HG02763 (cell line): ENCODE measurements at regions not wholly inside any gene's neighbourhood (a gene's known extent, or its start where the extent isn't known, plus 50 kb on each side); places are given as distances from the start of the nearest gene placed in this dataset.
"Not testable (repeated sequence)": the region's sequence is repeated elsewhere in the genome, so short reads cannot be mapped to it uniquely, and the experiment has no call there.

ENCODE experiments used
- ATAC-seq: cut with Tn5 transposase; IDR thresholded peaks from one replicate; pipeline ENCODE4 v1.9.1; 2021; ENCODE audit warnings: mild to moderate bottlenecking, moderate library complexity; ENCODE audit not compliant: unreplicated experiment

DNA sequence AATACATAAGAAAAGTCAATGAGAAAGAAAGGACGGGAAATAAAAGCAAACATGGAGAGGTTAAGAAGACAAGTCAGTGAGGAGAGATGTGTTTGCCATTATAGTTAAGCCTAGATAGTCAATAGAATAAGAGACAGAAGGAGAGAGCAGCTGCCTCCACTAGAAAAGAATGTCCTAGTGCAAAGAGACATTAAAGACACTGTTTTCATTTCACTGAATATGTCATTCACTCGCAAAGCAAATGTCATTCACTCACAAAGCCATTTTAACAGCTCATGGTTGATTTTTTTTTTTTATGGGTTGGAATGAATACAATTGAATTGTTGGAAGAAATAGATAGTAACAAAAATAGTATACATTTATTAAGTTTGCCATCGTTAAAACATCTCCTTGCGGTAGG lies 1007.6 kb downstream of the DNAJB9 start:
- ATAC-seq: no peak

DNA sequence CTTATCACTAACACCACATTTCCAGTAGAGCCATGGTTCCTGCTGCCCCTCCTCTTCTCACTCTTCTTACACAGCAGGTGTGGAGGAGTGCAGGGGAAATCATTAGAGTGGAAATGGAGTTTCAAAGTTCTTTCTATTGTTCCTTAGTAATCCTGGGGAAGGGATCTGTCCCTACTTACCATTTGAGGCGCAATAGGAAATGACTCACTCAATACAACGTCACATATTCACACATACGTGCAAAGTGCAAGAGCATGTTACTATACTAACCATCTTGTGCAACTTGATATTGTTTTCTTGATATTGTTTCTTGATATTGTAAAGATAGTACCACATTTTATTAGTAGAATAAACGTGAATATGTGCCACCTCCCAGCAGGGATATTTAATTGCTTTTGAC lies 1010.2 kb downstream of the DNAJB9 start:
- no peak for ATAC-seq

DNA sequence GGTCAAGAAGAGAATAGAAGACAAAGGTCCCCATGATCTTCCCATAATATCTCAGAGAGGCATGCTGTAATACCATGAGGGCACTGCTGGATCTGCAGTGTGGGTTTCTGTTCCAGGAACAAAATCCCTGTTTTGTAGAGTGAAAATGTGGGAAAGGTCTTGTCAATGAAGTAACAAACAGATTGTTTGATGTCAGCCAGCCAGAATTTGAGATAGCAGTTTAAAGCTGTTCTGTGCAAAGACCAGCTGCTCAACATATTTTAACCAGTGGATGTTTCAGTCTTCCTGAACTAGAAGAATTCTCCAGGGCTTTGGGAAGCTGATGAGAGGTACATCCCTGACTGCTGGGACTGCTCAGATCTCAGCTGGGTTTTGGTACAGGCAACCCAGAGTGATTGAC lies 1012.5 kb downstream of the DNAJB9 start:
- ATAC-seq: no peak

DNA sequence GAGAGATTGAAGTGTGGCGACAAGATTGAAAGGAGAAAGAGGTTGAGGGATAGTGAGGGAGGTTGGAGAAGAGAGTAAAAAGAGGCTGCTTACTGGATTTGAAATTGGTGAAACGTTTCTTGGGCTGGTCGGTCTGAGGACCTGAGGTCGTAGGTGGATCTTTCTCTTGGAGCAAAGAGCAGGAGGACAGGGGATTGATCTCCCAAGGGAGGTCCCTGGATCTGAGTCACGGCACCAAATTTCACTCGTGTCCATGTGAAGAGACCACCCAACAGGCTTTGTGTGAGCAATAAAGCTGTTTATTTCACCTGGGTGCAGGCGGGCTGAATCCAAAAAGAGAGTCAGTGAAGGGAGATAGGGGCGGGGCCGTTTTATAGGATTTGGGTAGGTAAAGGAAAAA lies 1027.3 kb downstream of the DNAJB9 start:
- ATAC-seq: not testable (repeated sequence)

DNA sequence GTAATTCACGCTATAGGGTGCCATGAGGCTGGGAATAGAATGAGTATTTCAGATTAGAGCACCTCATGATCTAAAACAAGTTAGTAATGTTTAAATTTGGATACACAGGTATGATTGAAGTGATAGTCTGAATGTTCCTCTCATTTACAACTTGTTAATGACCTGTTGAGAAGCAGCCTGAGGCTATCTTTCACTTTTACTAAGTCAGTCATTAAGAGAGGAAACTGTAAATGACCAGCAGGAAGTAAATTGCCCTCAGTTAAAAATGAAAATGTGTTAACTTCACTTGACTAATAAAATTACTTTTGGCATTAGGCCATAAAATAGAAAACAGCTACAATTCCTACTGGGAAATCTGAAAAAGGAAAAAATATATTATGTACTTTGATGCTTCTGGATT lies 1042.0 kb downstream of the DNAJB9 start:
- no peak for ATAC-seq

DNA sequence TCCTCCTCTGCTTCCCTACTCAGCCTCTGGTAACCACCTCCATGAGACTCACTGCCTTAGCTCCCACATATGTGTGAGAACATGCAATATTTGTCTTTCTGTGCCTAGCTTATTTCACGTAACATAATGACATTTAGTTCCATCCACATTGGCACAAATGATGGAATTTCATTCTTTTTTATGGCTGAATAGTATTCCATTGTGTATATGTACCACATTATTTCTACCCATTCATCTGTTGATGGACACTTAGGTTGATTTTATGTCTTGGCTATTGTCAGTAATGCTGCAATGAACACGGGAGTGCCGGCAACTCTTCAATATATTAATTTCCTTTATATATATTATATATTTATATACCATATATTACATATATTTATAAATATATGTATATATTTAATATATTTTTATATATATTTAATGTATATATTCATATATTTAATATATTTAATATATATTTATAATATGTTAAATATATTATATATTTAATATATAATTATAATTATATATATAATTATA lies 1046.9 kb downstream of the DNAJB9 start:
- no peak for ATAC-seq

DNA sequence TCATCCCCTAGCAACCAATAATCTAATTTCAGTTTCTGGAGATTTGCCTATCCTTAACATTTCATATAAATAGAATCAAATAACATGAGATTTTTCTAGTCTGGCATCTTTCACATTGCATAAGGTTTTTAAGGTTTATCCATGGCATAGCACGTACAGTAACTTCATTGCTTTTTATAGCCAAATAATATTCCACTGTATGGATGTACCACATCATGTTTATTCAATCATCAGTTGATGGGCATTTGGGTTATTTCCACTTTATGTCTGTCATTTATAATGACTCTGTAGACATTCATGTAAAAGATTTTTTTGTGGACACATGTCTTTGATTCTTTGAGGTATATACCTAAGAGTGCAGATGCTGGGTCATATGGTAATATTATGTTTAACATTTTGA lies 1052.6 kb downstream of the DNAJB9 start:
- no peak for ATAC-seq

DNA sequence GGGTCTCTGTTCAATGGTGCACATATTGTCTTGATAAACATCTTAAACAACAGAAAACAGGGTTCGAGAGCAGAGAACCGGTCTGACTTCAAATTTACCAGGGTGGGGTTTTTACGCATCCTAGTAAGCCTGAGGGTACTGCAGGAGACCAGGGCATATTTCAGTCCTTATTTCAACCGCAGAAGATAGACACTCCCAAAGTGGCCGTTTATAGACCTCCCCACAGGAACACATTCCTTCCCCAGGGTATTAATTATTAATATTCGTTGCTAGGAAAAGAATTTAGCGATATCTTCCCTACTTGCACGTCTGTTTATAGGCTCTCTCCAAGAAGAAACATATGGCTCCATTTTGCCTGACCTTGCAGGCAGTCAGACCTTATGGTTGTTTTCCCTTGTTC lies 1063.2 kb downstream of the DNAJB9 start:
- not testable (repeated sequence) for ATAC-seq

DNA sequence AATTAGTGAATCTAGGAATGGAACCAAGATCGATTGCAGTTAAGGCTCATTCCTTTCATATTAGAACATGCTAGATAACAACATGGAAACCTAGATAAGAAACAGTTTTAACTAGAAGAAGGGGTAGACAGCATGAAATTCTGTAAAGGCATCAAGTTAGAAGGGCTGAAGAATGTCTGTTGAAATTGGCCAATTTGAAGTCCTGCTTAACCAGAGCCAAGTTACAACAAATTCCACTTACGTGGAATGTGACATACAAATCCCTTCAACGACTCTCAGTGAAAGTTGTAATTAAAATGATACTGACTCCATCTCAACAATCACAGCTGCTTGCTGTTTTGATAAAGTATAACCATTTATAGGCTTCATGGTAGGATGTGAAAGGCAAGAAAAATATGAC lies 1065.7 kb downstream of the DNAJB9 start:
- no peak for ATAC-seq

DNA sequence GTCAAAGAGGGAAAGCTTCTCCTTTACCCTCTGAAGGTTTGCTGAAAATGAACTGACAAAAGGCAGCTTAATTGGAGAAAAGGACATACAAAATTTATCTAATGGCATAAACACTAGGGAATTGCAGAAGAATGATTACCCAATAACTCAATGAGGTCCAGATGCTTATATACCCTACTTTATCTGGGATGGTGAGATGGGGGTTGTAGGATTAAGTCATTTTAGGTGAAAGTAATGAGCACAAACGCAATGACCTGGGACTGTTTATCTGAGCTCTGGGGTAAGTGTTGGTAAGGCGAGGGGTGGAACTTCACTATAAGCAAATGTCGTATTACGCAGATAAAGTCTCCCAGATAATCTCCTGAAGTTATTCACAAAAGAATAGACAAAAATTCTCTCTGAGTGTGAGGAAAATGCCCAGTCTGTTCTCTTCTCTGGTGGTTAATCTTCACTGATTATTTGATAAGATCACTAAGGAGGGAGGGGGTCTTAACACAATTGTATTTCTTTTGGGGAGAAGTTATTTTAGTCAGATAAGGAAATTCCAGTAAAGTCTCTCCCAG lies 1067.8 kb downstream of the DNAJB9 start:
- ATAC-seq: no peak

DNA sequence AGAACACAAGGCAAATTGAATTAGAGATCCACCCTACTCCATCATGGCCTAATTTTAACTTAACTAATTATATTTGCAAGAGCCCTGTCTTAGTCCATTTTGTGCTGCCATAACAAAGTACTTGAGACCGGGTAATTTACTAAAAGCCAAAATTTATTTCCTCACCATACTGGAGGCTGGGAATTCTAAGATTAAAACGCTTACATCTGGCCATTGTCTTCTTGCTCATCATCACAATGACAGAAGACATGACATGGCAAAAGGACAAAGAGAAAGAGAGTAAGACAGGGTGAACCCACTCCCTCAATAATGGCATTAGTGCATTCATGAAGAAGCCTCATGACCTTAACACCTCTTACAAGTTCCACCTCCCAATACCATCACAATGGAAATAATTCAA lies 1068.6 kb downstream of the DNAJB9 start:
- no peak for ATAC-seq

DNA sequence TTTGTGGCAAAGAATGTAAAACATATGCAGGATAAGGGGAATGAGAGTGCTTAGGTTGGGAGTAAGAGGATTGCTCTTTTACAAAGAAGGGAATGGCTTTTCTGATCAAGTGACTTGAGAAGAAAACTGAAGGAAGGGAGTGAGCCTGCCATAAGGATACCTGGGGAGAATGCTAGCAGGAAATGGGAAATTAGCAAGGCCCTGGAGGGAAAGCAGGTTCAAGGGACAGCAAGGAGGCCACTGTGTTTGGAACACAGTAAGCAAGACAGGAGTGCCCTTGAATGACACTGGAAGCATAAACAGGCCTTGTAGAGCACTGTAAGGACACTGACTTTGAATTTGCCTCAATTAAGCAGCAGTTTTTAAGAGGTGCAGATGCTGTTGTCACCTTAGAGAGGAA lies 1069.9 kb downstream of the DNAJB9 start:
- ATAC-seq: no peak

DNA sequence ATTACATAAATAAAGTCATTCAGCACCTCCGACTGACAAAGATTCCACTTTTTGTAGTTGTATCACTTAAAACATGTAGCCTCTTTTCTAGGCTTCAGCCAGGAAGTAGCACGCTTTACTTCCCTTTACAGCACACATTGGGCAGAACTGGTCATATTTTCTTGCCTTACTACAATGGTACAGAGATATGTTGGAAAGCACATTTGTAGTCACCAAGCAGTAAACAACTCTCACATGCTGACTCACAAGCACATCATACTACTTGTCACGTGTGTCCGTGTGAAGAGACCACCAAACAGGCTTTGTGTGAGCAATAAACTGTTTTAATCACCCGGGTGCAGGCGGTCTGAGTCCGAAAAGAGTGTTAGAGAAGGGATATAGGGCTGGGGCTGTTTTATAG lies 1071.8 kb downstream of the DNAJB9 start:
- ATAC-seq: no peak

DNA sequence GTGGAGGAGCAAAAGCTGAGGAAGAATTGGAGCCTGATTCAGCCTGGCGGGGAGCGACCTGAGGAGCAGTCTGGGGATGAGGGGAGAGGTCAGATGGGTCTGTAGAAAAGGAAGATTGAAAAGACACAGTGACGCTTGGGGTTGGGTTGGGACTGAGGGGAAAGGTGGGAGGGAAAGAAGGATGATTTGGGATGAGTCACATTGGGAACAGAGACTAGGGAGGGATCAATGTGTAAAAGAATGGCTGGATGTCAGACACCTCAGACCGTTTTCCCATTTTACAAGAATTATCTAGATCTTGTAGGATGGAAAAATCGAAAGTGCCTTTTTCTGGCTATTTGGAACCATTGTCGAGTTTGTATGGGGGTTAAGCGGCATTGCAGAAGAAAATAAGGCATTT lies 1076.5 kb downstream of the DNAJB9 start:
- no peak for ATAC-seq

DNA sequence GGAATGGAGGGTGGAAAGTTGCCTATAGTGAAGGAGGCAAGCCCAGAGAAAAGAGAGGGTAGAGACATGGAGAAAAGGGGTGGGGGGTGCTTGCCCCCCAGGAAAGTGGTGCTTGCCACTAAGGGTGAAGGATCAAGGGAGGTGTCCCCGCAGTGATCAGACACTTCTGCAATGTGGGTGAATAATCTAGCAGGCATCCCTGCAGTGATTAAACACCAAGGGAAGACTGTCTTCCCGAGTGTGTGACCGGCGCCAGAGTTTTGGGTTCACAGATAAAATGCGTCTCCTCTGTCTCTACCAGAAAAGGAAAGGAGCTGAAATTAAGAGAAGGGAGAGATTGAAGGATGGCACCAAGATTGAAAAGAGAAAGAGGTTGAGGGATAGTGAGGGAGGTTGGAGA lies 1076.9 kb downstream of the DNAJB9 start:
- ATAC-seq: not testable (repeated sequence)

DNA sequence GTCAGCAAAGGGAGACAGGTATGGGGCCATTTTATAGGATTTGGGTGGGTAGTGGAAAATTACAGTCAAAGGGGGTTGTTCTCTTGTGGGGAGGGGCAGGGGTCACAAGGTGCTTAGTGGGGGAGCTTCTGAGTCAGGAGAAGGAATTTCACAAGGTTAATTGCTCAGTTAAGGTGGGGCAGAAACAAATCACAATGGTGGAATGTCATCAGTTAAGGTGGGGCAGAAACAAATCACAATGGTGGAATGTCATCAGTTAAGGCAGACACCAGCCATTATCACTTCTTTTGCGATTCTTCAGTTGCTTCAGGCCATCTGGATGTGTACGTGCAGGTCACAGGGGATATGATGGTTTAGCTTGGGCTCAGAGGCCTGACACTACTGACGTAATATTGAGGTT lies 1077.6 kb downstream of the DNAJB9 start:
- ATAC-seq: not testable (repeated sequence)

DNA sequence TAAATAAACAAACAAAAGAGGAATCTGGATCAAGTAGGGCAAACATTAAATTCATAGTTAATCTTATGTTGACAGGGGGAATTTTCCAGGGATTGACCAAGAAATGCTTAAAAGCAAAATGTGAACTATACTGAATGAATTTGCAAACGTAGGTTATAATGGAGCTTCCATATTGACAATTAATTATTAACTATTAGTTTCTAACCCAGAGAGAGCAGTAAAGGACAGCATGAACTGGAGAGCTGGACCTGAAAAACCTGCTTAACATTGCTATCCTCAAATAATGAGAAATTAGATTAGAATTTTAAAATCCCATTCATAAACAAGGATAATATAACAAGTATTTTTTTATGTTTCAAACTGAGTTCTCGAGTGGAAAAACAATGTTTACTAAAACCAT lies 1089.6 kb downstream of the DNAJB9 start:
- no peak for ATAC-seq

DNA sequence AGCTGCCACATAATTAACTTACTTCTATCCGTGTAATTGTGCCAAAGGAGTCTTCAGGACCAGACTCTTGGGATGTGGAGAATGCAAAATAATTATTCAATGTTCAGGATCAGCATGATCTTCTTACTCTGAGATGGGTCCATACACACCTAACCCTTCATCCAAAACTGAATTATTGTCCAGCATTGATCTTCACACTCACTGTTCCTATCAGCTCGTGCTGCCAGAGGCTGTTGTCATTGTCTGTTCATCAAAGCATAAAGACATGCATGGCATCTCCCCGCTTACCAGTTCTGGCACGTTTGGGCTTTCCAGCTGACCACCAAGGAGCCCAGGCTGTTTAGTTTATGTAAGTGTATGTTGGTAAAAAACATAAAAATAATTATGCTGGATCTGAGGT lies 1090.7 kb downstream of the DNAJB9 start:
- no peak for ATAC-seq

DNA sequence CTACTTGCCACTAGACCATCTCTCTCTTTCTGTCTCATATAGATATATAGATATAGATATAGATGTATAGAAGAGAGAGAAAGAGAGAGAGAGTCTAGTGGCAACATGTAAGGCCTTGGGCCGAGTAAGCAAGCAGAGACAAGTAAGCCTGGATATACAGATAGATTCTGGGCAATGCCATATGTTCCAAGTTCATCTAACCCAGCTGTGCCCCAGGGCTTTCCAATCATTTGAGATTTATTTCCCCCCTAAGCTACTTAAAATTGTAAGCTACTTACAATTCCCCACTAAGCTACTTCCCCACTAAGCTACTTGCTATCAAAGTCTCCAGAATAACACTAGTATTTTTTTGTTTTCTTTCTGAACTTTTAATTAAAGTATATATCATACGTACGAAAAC lies 1094.1 kb downstream of the DNAJB9 start:
- no peak for ATAC-seq

DNA sequence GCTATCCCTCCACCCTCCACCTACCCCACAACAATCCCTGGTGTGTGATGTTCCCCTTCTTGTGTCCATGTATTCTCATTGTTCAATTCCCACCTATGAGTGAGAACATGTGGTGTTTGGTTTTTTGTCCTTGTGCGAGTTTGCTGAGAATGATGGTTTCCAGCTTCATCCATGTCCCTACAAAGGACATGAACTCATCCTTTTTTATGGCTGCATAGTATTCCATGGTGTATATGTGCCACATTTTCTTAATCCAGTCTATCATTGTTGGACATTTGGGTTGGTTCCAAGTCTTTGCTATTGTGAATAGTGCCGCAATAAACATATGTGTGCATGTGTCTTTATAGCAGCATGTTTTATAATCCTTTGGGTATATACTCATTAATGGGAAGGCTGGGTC lies 1117.6 kb downstream of the DNAJB9 start:
- ATAC-seq: not testable (repeated sequence)

DNA sequence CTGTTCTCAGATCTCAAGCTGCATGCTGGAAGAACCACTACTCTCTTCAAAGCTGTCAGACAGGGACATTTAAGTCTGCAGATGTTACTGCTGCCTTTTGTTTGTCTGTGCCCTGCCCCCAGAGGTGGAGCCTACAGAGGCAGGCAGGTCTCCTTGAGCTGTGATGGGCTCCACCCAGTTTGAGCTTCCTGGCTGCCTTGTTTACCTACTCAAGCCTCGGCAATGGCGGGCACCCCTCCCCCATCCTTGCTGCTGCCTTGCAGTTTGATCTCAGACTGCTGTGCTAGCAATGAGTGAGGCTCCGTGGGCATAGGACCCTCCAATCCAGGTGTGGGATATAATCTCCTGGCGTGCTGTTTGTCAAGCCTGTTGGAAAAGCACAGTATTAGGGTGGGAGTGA lies 1122.9 kb downstream of the DNAJB9 start:
- ATAC-seq: not testable (repeated sequence)

DNA sequence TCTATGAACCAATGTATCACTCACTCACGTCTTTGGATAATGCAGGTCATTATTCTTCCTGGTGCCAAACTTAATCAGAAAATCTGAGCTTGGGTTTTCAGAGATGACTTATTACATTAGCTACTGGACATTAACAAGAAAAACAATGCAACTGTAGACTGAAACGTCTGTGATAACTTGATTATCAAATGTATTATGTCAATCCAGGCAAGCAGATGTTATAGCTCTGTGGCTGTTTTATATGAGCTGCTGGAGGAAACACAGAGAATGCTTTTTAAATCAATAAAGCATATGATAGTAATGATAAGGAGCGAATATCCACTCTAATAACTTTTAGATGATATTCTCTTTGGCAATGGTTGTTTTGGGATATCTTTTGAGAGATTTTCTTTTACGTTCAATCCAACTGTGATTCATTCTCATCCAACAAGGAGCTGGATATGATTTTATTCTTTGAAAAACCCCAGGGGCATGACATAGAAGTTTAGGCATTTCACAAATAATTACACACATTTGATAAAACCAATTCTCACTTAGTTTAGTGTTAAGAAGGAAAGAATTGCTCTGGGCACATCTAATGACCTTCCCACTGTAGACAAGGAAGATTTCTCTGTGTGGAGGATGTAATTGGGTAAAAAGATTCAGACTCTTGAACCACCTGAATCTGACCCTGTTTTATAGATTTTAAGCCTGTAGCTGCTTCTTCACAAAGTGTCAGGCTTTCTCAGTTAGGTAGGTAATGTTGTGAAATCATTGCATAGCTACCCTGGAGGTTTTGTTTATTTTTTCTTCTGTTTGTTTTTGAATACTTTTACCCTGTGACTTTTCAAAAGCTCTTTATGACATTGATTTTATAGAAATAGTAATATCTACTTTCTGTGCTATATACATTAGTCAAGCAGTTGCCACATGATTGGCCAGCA lies 1124.7 kb downstream of the DNAJB9 start:
- ATAC-seq: no peak
